Left renal cortex interstitium (tissue), 4 donors: ENCODE measurements at regions not wholly inside any gene's neighbourhood (a gene's known extent, or its start where the extent isn't known, plus 50 kb on each side); places are given as distances from the start of the nearest gene placed in this dataset.

Source experiments
- DNase-seq, 4 donors: peaks; one replicate each; pipeline ENCODE4 v3.0.0-alpha.2; 2013; ENCODE audit warnings: low read depth in 4 of 4, low spot score in 2 of 4, missing footprints in 1 of 4

DNA sequence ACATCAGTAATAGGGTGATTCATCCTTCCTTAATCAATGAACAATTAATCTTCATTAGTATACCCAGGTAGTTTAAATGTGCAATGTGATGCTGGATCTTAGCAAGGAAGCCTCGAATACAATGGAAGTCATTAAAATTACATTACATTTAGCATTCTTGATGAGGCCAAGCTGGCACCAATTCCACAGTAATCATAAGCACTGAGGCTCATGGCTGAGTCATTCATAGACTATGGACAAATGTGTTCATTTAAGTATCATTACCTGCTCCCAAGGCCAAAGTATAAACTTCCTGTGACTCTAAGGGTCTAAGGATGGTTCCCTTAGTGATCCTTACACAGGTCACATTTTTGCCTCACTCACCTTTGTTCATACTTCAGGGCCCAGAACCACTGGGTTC, 266.4 kb upstream of the CDIN1 start:
- no peak for DNase-seq

DNA sequence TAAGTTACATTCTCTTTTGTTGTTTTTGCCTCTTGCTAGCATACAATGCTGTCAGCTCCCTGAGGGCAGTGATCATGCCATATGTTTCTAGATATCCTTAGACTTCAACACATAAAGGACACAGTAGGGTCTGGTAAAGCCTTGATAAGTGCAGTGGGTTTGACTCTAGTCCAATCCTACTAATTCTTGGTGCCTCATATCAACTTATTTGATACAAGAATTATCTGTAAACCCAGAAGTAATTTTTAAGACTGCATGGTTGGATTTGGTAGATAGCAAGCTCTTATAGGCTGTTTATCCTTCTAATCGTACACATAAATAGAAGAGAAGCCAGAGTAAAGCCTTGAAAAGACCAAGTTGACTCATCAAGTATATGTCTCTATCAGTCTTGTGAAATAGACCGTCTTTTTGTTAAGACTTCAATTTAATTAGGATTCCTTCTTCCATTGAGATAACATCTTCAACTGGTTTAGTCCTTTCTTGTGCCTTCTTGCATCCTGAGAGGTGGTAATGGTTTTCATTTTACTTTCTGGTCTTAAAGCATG, 265.6 kb upstream of the CDIN1 start:
- DNase-seq: no peak

DNA sequence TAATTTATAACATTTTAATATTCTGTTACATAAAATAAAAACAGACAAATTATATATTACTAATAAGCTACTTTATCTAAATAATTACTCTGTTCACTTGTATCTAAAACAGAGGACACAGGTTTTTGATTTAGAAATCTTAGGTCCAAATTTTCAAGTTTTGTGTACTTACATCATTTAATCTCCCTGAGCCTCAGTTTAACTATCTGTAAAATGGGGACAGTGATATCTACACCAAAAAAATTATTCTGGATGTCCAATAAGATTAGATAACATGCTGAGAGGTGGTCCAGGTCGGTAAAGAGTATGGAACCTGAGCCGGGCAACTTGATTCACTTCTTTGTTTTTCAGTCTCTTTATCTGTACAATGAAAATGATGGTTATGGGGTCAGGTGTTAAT, 263.8 kb upstream of the CDIN1 start:
- DNase-seq: no peak

DNA sequence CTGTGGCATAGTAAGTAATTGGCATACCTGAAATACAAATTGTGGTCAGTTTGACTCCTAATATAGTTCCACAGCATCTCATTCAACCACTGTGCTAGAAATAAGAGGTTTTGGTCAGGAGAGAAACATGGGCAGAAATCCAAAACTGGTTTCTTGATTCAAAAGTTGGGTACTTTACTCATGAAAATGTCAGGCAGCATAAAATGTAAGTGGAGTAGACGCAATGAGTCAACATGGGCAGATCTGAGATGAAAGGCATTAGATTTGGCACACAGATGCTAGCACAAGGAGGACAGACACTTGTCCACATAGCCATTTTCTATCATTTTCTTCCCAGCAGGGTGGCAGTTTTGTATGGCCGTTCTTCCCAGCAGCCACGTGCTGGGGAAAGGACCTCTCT, 255.8 kb upstream of the CDIN1 start:
- DNase-seq: no peak

DNA sequence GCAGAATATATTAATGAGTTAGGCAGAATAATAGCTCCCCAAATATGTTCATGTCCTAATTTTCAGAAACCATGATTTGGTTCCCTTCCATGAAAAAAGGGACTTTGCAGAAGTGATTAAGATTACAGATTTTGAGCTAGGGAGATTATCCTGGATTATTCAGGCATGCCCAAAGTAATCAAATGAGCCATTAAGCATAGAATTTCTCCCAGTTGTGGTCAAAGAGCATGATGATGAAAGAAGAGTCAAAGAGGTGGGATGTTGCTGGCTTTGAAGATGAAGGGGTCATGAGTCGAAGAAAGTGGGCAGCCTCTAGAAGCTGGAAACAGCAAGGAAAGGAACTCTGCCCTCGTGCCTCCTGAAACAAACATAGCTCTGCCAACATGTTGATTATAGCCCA, 254.2 kb upstream of the CDIN1 start:
- DNase-seq: no peak

DNA sequence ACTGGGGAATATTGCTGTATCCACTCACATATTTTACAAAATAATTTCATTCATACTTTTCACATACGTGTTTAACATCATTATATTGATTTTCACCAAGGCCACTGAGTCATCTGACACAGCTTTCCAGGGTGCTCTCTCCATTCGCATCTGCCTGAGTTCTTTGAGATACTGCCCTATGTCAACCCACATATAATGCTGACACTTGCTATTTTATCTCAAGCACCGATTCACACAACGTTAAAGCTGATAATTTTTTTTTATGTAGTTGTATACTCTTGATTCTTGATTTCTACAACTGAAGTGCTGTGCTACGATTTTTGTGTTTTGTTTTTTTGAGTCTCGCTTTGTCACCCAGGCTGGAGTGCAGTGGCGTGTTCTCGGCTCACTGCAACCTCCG, 249.8 kb upstream of the CDIN1 start:
- no peak for DNase-seq

DNA sequence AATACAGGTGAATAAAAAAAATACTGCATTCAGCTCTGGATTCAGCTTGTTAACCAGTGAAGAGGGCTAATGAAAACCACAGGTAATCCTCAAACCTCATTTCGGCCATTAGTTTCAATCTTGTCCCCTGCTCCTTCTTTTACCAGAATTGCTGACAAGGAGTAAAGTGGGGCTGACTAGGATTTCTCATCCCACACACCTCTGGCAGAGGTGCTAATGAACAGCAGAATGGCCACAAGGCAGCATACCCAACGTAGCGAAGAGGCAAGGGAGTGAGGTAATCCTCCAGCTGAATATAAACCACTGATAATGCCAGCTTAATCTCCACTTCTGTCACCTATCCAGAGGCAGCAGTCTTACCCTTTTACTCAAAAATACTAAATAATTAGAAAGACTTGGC, 248.8 kb upstream of the CDIN1 start:
- no peak for DNase-seq

DNA sequence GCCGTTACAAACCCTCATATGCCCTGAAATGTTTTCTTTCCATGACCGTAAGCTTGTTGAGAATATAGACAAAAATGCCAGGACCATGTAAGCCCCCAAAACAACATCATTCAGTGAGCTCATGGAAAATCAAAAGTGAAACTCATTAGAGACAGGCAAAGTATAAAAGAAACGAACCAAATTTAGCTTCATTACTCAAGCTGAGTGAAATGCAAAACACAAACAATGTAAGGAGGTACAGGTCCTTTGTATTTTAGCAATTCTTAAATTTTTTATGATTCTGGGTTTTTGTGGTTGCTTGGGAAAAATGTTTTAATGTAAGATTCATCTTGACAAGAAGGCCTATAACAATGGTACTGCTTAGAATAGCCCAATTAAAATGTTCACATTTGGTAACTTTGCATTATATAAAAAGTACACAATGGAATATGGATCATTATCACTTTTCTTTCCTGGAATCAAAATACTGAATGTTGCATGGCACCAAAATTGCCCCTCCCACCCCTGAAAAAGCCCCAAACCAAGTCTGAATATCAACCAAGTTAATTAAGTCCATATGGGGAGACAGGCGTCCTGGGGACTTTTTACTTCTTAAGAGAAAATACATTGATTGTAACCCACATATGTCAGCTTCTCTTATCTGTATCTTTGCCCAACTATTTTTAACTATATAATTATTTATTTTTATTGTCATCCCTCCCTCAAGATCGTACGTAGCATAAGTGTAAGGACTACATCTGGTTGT, 247.7 kb upstream of the CDIN1 start:
- DNase-seq: no peak

GRCh38 chr15:36332301-36332700, 247.1 kb upstream of the CDIN1 start:
- DNase-seq: no peak

- no peak for DNase-seq
These were observed 246.5 kb upstream of the CDIN1 start for GRCh38 chr15:36332896-36333295.

DNA sequence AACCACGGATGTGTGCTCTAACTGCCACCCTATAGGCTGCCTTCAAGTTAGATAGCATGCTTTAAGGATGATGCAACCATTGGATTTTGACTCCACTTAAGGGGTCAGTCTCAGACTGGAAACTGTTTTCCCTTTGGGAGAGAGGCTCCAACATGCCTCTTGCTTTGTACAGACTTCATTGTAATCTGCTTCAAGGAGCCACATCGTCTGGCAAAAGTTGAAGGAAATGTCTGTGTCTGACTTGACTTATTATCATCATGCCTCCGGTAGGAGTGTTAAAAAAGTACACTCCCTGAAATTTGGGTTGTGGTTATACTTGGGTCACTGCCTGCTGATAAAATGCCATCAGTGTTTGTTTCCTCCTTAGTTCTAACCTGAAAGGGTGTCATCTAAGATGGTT, 245.4 kb upstream of the CDIN1 start:
- no peak for DNase-seq

GRCh38 chr15:36335224-36335623, 244.2 kb upstream of the CDIN1 start:
- no peak for DNase-seq

GRCh38 chr15:36335659-36336058, 243.8 kb upstream of the CDIN1 start:
- no peak for DNase-seq

DNA sequence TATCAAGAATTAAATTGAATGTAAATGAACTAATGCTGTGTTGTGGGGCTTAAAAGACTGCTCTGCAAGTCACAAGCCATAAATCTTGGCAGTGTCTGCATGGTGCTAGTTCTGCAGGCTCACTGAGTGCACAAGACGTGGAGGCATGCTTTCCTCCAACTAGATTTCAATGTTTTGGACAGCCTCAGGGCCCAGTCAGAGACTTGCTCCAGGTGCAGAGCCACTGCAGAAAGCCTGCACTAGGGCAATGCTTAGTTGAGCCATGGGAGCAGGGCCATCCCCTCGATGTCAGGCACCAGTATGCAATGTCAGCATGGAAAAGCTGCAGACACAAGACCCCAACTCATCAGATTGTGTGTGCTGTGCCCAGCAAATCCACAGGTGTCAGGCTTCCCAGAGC, 234.5 kb upstream of the CDIN1 start:
- DNase-seq: no peak

- no peak for DNase-seq
These were observed 232.1 kb upstream of the CDIN1 start for GRCh38 chr15:36347272-36347858.

DNA sequence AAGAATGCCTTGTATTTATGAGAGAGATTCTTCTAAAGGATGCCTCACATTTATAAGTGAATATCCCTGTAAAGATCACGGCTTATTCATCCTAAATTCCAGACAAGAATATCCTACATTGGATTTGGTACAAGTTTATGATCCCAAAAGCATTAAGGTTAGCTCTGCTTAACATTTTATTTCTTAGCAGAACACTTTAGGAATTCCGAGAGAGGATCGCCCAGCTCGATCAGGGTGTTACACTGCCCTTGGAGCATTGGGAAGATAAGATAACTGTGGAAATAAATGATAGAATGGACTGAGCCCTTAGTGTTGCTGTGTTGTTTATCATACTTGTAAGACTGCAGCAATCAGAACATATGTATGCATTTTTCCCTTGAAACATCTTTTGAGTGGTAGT, 223.0 kb upstream of the CDIN1 start:
- no peak for DNase-seq

DNA sequence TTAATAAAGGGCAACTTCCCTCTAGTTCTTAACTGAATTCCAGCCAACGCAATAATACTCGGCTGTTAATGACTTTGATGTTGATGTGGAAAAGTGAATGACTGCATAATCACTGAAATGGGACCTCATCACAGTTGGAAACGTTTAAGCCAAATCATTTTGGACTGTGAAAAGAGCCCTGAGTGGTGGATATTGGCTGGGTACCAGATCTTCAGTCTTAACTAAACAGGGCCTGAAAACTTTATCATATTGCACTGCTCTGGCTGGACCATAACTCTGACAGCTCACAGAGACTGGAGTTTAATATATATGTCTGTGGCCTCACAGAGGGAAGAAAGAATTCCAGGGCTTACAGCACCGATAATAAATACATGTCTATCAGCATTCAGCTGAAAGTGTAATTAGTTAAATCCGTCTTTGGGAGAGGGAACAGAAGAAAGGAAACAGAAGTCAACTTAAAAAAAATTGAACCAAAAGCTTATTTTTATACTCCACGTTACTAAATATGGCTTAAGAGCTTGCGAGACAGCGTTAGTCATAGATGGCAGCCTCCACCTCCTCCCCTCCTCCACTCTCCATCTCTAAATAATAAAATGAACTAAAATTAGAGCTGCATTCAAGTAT, 222.3 kb upstream of the CDIN1 start:
- peak in 1 of 4 donors; percentile 62 for DNase-seq

DNA sequence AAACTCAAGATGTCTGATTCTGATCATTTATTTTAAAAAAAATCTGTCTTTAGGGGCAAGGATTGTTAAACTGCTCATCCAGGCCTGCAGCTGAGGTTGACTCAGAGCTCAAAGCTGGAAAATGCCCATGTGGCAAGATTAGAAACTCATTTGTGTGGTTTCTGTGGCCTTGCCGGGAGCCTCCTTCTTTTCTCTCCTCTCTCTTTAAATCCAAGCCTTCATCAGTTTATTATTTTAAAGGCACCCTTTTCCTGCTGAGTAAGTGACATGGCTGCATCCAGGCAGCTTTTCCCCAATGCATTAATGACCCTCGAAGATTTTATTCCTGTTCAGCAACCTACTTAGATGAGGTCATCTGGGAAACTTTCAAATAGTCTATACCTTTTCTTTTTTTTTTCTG, 221.3 kb upstream of the CDIN1 start:
- no peak for DNase-seq

DNA sequence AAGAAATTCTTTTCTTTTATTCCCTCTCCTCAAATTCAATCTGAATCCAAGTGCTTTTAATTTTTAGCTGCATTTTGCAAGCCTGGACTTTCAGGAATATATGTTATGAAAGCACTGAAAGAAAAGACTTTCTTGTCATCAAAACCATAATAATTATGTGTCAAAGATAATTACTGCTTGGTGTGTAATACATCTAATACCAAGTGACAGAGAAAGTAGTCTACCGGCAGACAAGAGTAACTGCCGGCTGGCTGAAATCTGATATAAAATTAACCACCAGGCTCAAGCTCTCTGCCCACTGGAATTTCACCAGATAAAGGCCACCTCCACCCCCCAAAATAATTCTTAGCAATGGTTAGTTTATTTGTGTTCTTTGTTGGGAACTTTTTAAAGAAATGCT, 220.9 kb upstream of the CDIN1 start:
- DNase-seq: no peak

GRCh38 chr15:36359286-36359685, 220.1 kb upstream of the CDIN1 start:
- no peak for DNase-seq

DNA sequence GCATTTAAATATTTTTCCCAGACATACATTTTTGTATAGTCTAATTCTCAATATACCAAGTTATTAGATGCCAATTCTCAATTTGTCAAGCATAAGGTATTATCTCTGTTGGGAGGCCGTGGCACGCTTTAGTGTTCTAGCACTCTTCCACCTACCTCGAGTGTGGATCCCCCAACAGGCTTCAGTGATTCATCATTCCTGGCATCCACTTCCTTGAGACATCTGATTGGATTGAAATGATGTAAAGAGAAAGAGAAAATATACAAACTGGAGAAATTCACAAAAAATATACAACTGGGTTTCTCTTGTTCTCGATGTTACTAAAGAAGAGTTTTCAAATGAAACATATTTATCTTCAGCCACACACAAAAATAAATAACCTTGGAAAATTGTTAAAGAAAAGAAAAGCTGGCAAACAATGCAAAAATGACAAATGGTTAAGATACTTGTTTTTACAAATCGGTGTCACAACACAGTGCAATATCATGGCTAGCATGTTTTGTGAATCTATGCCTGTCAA, 218.0 kb upstream of the CDIN1 start:
- no peak for DNase-seq

- DNase-seq: no peak
These were observed 216.9 kb upstream of the CDIN1 start for GRCh38 chr15:36362509-36362915.
